Keratinocyte (primary cell): ENCODE measurements at regions not wholly inside any gene's neighbourhood (a gene's known extent, or its start where the extent isn't known, plus 50 kb on each side); places are given as distances from the start of the nearest gene placed in this dataset.

Source experiments
- DNase-seq: peaks from one replicate; pipeline ENCODE4 v3.0.0-alpha.2; 2011; ENCODE audit warnings: low read depth, missing footprints, low spot score
- FAIRE-seq: peaks from 2 replicates; lab custom pipeline; 2011; peaks lifted over from hg19 to GRCh38; lab: Jason Lieb, UNC
- H2AFZ ChIP-seq: 2 replicates; pipeline ENCODE4 v1.6.0; 2012; ENCODE audit warnings: low read length, control low read depth, inconsistent platforms; ENCODE audit not compliant: control insufficient read depth
- H3K27ac ChIP-seq: 2 replicates; pipeline ENCODE4 v1.5.1; 2011; ENCODE audit warnings: low read length; ENCODE audit not compliant: control insufficient read depth, insufficient read depth
- H3K27me3 ChIP-seq: 3 replicates; pipeline ENCODE4 v1.6.0; 2011; ENCODE audit warnings: low read length; ENCODE audit not compliant: control insufficient read depth, insufficient read depth; ENCODE audit errors: extremely low read depth
- H3K36me3 ChIP-seq, 2 experiments: 2 replicates in 1 of 2; 3 replicates in 1 of 2; pipeline ENCODE4 v1.5.1; 2011; ENCODE audit warnings: low read length in 2 of 2, mild to moderate bottlenecking in 1 of 2; ENCODE audit not compliant: control insufficient read depth in 2 of 2, insufficient read depth in 2 of 2; ENCODE audit errors: extremely low read depth in 1 of 2
- H3K4me1 ChIP-seq: 3 replicates; pipeline ENCODE4 v1.5.1; 2011; ENCODE audit warnings: low read length; ENCODE audit not compliant: control insufficient read depth, insufficient read depth; ENCODE audit errors: extremely low read depth
- H3K4me2 ChIP-seq: 3 replicates; pipeline ENCODE4 v1.6.0; 2011; ENCODE audit warnings: low read depth, low read length; ENCODE audit not compliant: control insufficient read depth, insufficient read depth; ENCODE audit errors: extremely low read depth
- H3K4me3 ChIP-seq, 3 experiments: fragments of 200-600 bp in 1 of 3; sonication (generic) in 1 of 3; 2 replicates in 2 of 3; 3 replicates in 1 of 3; pipeline ENCODE4 v1.5.1; 2011 to 2016; ENCODE audit warnings: low read length in 3 of 3, mild to moderate bottlenecking in 3 of 3, control low read depth in 2 of 3, inconsistent platforms in 1 of 3, low read depth in 1 of 3, mixed read lengths in 1 of 3, mixed run types in 1 of 3, moderate library complexity in 1 of 3; ENCODE audit not compliant: control insufficient read depth in 2 of 3, insufficient read depth in 2 of 3; ENCODE audit errors: extremely low read depth in 1 of 3
- H3K79me2 ChIP-seq: 2 replicates; pipeline ENCODE4 v1.6.0; 2012; ENCODE audit warnings: low read length; ENCODE audit not compliant: control insufficient read depth, insufficient read depth
- H3K9ac ChIP-seq: 3 replicates; pipeline ENCODE4 v1.6.0; 2011; ENCODE audit warnings: low read length; ENCODE audit not compliant: control insufficient read depth, insufficient read depth; ENCODE audit errors: extremely low read depth
- H3K9me1 ChIP-seq: 3 replicates; pipeline ENCODE4 v1.6.0; 2011; ENCODE audit warnings: low read length; ENCODE audit not compliant: control insufficient read depth, insufficient read depth; ENCODE audit errors: extremely low read depth
- H3K9me3 ChIP-seq: 2 replicates; pipeline ENCODE4 v1.5.1; 2012; ENCODE audit warnings: low read depth, low read length; ENCODE audit not compliant: control insufficient read depth
- H4K20me1 ChIP-seq: 3 replicates; pipeline ENCODE4 v1.6.0; 2011; ENCODE audit warnings: low read length; ENCODE audit not compliant: control insufficient read depth, insufficient read depth; ENCODE audit errors: extremely low read depth
- EZH2 ChIP-seq: IDR thresholded peaks from one replicate; pipeline ENCODE4 v1.6.1; 2012; ENCODE audit warnings: inconsistent platforms, mild to moderate bottlenecking, low read length, moderate library complexity
- dilution Hi-C: fragments of 300-500 bp; cut with MboI; formaldehyde crosslinking; loops from one replicate; pipeline ENCODE4 v1.7.0; 2020; ENCODE audit warnings: low sequenced_read_pairs; ENCODE audit not compliant: extremely low pct_ligation_motif_present
- TF ChIP-seq, protein P1 (sequence below), 3 experiments: IDR thresholded peaks in 1 of 3; conservative IDR thresholded peaks in 1 of 3; optimal IDR thresholded peaks in 1 of 3; 2 replicates in 2 of 3; 3 replicates in 1 of 3; pipeline versions ENCODE3 to v1.5.1; 2011; ENCODE audit warnings: low read length in 3 of 3, mild to moderate bottlenecking in 3 of 3, moderate library complexity in 2 of 3, control low read depth in 1 of 3, inconsistent platforms in 1 of 3; ENCODE audit not compliant: insufficient read depth in 2 of 3; ENCODE audit errors: extremely low read depth in 1 of 3

DNA sequence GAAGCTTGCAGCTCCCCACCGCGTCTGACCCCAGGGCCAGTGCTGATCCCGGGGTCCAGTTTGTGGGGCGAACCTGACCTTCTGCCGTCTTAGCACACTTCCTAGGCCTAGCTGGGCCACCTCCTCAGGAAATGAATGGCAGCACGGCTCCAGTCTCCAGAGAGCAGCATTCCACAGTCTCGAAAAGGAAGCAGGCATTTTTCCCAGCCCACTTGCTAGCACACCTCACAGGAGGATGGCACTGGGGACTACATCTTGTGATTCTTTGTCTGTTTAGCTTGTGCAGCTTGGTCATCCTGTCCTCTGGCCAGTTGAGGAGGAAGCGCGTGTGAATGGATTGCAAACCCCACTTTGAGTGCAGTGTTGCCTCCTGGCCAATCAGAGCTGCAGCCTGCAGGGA, 308.0 kb upstream of the IRX2 start:
- Histone ChIP-seq H3K36me3 (no peaks in the 10 kb centered on the region), H3K9me1 (no peaks in the 10 kb centered on the region), H3K4me3 (no peak overlapping the region), H3K4me2 (no peak overlapping the region), H3K27me3 (no peaks in the 10 kb centered on the region), H3K4me1 (no peaks in the 10 kb centered on the region), H2AFZ (no peak overlapping the region), H4K20me1 (no peaks in the 10 kb centered on the region), H3K79me2 (no peaks in the 10 kb centered on the region), H3K27ac (no peak overlapping the region), H3K9ac (no peak overlapping the region), H3K9me3 (peaks cover 6% of the 10 kb centered on the region)
- no peak for TF ChIP-seq EZH2
- TF ChIP-seq, protein P1, sequence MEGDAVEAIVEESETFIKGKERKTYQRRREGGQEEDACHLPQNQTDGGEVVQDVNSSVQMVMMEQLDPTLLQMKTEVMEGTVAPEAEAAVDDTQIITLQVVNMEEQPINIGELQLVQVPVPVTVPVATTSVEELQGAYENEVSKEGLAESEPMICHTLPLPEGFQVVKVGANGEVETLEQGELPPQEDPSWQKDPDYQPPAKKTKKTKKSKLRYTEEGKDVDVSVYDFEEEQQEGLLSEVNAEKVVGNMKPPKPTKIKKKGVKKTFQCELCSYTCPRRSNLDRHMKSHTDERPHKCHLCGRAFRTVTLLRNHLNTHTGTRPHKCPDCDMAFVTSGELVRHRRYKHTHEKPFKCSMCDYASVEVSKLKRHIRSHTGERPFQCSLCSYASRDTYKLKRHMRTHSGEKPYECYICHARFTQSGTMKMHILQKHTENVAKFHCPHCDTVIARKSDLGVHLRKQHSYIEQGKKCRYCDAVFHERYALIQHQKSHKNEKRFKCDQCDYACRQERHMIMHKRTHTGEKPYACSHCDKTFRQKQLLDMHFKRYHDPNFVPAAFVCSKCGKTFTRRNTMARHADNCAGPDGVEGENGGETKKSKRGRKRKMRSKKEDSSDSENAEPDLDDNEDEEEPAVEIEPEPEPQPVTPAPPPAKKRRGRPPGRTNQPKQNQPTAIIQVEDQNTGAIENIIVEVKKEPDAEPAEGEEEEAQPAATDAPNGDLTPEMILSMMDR (optimal IDR thresholded peaks at IDR 0.05 in 1 of 3, IDR thresholded peaks at IDR 0.05 in 1 of 3, conservative IDR thresholded peaks at IDR 0.05 in 1 of 3; ENCODE audit: extremely low read depth in 1 of 3, insufficient read depth in 2 of 3, low read length in 3 of 3), result no peak
- FAIRE-seq (no peak), DNase-seq (no peak)
- dilution Hi-C loops, result no loop called here

DNA sequence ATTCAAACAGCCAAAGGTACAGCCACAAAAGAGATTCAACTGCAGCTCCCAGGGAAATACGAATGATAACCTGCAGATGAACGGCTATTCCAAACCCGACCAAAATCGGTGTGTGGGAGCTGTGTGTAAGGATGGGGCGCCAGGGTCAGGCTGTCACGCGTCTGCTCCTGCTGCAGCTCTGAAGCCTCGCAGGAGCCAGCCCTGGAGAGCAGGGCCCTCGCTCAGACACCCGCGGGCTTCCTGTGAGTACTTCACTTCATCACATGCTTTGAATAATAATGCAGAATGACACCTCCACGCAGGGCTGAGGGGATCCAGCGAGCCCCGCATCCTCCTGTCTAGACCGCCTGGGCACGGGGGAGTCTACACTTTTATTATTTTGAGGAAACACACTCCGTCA, 307.5 kb upstream of the IRX2 start:
- DNase-seq (no peak), FAIRE-seq (no peak)
- Histone ChIP-seq H3K36me3 (no peaks in the 10 kb centered on the region), H3K79me2 (no peaks in the 10 kb centered on the region), H3K4me2 (no peak overlapping the region), H3K4me3 (no peak overlapping the region), H3K27me3 (no peaks in the 10 kb centered on the region), H3K27ac (no peak overlapping the region), H2AFZ (no peak overlapping the region), H3K4me1 (no peaks in the 10 kb centered on the region), H4K20me1 (no peaks in the 10 kb centered on the region), H3K9me1 (no peaks in the 10 kb centered on the region), H3K9ac (no peak overlapping the region), H3K9me3 (peaks cover 6% of the 10 kb centered on the region)
- dilution Hi-C loops, result no loop called here
- TF ChIP-seq, protein P1 (optimal IDR thresholded peaks at IDR 0.05 in 1 of 3, IDR thresholded peaks at IDR 0.05 in 1 of 3, conservative IDR thresholded peaks at IDR 0.05 in 1 of 3; ENCODE audit: extremely low read depth in 1 of 3, insufficient read depth in 2 of 3, low read length in 3 of 3), result no peak
- no peak for TF ChIP-seq EZH2
